ENCODE measurements at regions not wholly inside any gene's neighbourhood (a gene's known extent, or its start where the extent isn't known, plus 50 kb on each side); places are given as distances from the start of the nearest gene placed in this dataset.

DNA sequence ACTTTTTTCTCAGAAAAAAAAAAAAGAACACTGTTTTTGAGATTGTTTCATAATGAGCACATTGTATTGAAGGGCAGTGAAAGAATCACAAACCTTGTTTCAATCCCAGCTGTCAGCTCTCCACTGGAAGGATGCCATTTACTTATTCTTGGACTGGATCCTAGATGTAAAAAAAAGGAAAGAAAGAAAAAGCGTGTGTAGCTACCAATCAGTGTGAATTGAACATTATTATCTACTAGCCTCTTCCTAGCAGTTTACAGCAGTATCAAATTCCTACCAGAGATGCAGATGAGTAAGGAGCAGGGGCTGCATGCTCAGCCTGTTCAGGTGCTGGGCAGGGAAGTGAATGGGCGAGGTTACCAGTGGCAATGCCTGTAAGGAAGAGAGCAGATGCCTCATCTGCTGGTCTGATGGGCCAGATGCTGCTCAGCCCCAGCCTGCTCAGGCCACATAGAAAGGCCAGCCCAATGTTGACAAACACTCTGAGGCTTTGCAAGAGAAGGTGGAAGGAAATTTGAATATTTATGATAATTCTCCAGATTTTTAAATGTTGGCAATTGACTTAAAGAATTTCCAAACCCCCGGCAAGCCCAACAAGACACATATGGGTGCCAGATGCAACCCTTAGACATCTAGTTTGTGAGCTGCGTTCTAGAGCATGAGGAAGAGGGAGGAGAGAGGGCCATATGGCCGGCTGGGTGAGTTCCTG, 189.5 kb downstream of the IBTK start:
- H3K4me1 ChIP-seq = peaks cover 0 to 14% (median 6%) of the 10 kb centered on the region in 3 donors
- 45 to 88% methylated on average over 4 to 5 of the region's 5 CpGs for WGBS, 2 donors (ENCODE audit: low coverage in 1 of 2)
- no peak for ATAC-seq
- H3K27ac ChIP-seq = no peak overlapping the region
- no peaks in the 10 kb centered on the region for H3K27me3 ChIP-seq
- H3K36me3 ChIP-seq = no peaks in the 10 kb centered on the region
- H3K9me3 ChIP-seq = no peaks in the 10 kb centered on the region
- TF ChIP-seq, protein P1, sequence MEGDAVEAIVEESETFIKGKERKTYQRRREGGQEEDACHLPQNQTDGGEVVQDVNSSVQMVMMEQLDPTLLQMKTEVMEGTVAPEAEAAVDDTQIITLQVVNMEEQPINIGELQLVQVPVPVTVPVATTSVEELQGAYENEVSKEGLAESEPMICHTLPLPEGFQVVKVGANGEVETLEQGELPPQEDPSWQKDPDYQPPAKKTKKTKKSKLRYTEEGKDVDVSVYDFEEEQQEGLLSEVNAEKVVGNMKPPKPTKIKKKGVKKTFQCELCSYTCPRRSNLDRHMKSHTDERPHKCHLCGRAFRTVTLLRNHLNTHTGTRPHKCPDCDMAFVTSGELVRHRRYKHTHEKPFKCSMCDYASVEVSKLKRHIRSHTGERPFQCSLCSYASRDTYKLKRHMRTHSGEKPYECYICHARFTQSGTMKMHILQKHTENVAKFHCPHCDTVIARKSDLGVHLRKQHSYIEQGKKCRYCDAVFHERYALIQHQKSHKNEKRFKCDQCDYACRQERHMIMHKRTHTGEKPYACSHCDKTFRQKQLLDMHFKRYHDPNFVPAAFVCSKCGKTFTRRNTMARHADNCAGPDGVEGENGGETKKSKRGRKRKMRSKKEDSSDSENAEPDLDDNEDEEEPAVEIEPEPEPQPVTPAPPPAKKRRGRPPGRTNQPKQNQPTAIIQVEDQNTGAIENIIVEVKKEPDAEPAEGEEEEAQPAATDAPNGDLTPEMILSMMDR (IDR thresholded peaks at IDR 0.05) = no peak
- TF ChIP-seq POLR2A (IDR thresholded peaks at IDR 0.05) (no peak), EP300 (IDR thresholded peaks at IDR 0.05) (no peak), POLR2AphosphoS5 (IDR thresholded peaks at IDR 0.05) (no peak)
- no peak overlapping the region for H3K4me3 ChIP-seq

- ATAC-seq = no peak
- peaks cover 0 to 14% (median 6%) of the 10 kb centered on the region in 3 donors for H3K4me1 ChIP-seq
- H3K27me3 ChIP-seq = no peaks in the 10 kb centered on the region
- no peak overlapping the region for H3K27ac ChIP-seq
- TF ChIP-seq EP300 (IDR thresholded peaks at IDR 0.05) (no peak), POLR2AphosphoS5 (IDR thresholded peaks at IDR 0.05) (no peak), POLR2A (IDR thresholded peaks at IDR 0.05) (no peak)
- TF ChIP-seq, protein P1 (IDR thresholded peaks at IDR 0.05) = no peak
- H3K4me3 ChIP-seq = no peak overlapping the region
- WGBS, 2 donors (ENCODE audit: low coverage in 1 of 2) = 60% methylated on average over 1 of the region's 1 CpG; no CpG with 5 or more reads in 1 of the 2 donors
- H3K9me3 ChIP-seq = no peaks in the 10 kb centered on the region
- no peaks in the 10 kb centered on the region for H3K36me3 ChIP-seq
These were observed 191.0 kb downstream of the IBTK start for GRCh38 chr6:82056567-82056966.

GRCh38 chr6:82045965-82046756, 201.4 kb downstream of the IBTK start:
- Histone ChIP-seq H3K27ac (no peak overlapping the region), H3K27me3 (no peaks in the 10 kb centered on the region), H3K36me3 (no peaks in the 10 kb centered on the region), H3K9me3 (no peaks in the 10 kb centered on the region), H3K4me3 (no peak overlapping the region), H3K4me1 (no peaks in the 10 kb centered on the region)
- ATAC-seq = no peak
- WGBS, 2 donors (ENCODE audit: low coverage in 1 of 2) = 85 to 90% methylated on average over 5 to 6 of the region's 6 CpGs
- TF ChIP-seq EP300 (IDR thresholded peaks at IDR 0.05) (no peak), POLR2AphosphoS5 (IDR thresholded peaks at IDR 0.05) (no peak), POLR2A (IDR thresholded peaks at IDR 0.05) (no peak)
- TF ChIP-seq, protein P1 (IDR thresholded peaks at IDR 0.05) = no peak

- Histone ChIP-seq H3K4me1 (peaks cover 0 to 5% (median 0%) of the 10 kb centered on the region in 3 donors), H3K36me3 (no peaks in the 10 kb centered on the region), H3K4me3 (no peak overlapping the region), H3K9me3 (no peaks in the 10 kb centered on the region), H3K27ac (no peak overlapping the region), H3K27me3 (no peaks in the 10 kb centered on the region)
- WGBS, 2 donors (ENCODE audit: low coverage in 1 of 2) = 42 to 78% methylated on average over 2 to 3 of the region's 4 CpGs
- no peak for TF ChIP-seq POLR2AphosphoS5 (IDR thresholded peaks at IDR 0.05)
- TF ChIP-seq, protein P1 (IDR thresholded peaks at IDR 0.05) = peak; percentile 39 to 75 (median 68)
- ATAC-seq = peak; percentile 81
These were observed 206.9 kb downstream of the IBTK start for GRCh38 chr6:82040405-82041221.

All from gastroesophageal sphincter (tissue), 4 donors.